ENCODE measurements at regions not wholly inside any gene's neighbourhood (a gene's known extent, or its start where the extent isn't known, plus 50 kb on each side); places are given as distances from the start of the nearest gene placed in this dataset.

- no peak for TF ChIP-seq CTCF (IDR thresholded peaks at IDR 0.05)
- TF ChIP-seq POLR2A (IDR thresholded peaks at IDR 0.05), result no peak
Observed at GRCh38 chr11:15558513-15559181, 443.9 kb downstream of the INSC start.
